H1 (cell line): ENCODE measurements at regions not wholly inside any gene's neighbourhood (a gene's known extent, or its start where the extent isn't known, plus 50 kb on each side); places are given as distances from the start of the nearest gene placed in this dataset.

Experiments used
- CEBPB ChIP-seq: IDR thresholded peaks from 2 replicates; pipeline ENCODE4 v1.6.1; 2012; ENCODE audit warnings: low read depth, low read length
- HDAC6 ChIP-seq: IDR thresholded peaks from one replicate; pipeline ENCODE4 v1.7.1; 2012; ENCODE audit warnings: low read depth, mild to moderate bottlenecking, inconsistent platforms, low read length, moderate library complexity
- MAFK ChIP-seq: IDR thresholded peaks from 2 replicates; pipeline ENCODE4 v1.6.1; 2012; ENCODE audit warnings: low read depth, mild to moderate bottlenecking, improper control_type of control experiment, low read length
- POLR2AphosphoS5 ChIP-seq: IDR thresholded peaks from 2 replicates; pipeline ENCODE4 v1.6.1; 2011; ENCODE audit warnings: low read depth, low read length
- TF ChIP-seq, protein P1 (sequence below): IDR thresholded peaks from 2 replicates; pipeline ENCODE4 v1.6.1; 2011; ENCODE audit warnings: low read depth, mild to moderate bottlenecking, low read length; ENCODE audit not compliant: insufficient read depth
- TF ChIP-seq, protein P2 (sequence below), 3 experiments: IDR thresholded peaks; 1 replicate in 2 of 3; 2 replicates in 1 of 3; pipeline versions ENCODE4 v1.5.1 to v1.6.1; 2011; ENCODE audit warnings: low read length in 3 of 3, mild to moderate bottlenecking in 3 of 3, inconsistent platforms in 2 of 3, low read depth in 1 of 3, moderate library complexity in 1 of 3; ENCODE audit not compliant: insufficient read depth in 1 of 3; ENCODE audit errors: control extremely low read depth in 1 of 3
- TF ChIP-seq, protein P3 (sequence below): IDR thresholded peaks from 2 replicates; pipeline ENCODE4 v1.6.1; 2011; ENCODE audit warnings: low read length, improper control_type of control experiment

DNA sequence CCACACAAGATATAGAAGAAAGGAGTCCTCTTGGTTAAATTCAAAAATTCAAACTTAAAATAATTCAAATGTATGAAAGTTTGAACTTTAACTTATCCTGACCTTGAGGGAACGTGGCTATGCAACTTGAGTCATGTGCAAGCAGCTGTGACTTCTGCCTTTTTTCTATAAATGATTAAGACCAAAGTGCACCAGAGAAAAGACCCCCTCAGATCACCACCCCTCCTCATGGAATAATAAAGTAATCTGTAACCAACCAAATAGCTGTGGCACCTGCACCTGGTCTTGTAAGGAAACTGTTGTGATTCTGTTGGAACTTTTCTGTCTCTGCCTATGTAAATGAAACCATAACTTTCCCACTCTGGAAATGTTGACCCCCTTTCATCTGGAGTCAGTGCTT, 141.1 kb upstream of the GGTLC1 start:
- TF ChIP-seq, protein P1, sequence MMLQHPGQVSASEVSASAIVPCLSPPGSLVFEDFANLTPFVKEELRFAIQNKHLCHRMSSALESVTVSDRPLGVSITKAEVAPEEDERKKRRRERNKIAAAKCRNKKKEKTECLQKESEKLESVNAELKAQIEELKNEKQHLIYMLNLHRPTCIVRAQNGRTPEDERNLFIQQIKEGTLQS = no peak
- TF ChIP-seq POLR2AphosphoS5 (no peak), CEBPB (no peak), MAFK (no peak), HDAC6 (no peak)
- TF ChIP-seq, protein P2, sequence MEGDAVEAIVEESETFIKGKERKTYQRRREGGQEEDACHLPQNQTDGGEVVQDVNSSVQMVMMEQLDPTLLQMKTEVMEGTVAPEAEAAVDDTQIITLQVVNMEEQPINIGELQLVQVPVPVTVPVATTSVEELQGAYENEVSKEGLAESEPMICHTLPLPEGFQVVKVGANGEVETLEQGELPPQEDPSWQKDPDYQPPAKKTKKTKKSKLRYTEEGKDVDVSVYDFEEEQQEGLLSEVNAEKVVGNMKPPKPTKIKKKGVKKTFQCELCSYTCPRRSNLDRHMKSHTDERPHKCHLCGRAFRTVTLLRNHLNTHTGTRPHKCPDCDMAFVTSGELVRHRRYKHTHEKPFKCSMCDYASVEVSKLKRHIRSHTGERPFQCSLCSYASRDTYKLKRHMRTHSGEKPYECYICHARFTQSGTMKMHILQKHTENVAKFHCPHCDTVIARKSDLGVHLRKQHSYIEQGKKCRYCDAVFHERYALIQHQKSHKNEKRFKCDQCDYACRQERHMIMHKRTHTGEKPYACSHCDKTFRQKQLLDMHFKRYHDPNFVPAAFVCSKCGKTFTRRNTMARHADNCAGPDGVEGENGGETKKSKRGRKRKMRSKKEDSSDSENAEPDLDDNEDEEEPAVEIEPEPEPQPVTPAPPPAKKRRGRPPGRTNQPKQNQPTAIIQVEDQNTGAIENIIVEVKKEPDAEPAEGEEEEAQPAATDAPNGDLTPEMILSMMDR (IDR thresholded peaks at IDR 0.05; ENCODE audit: control extremely low read depth in 1 of 3, insufficient read depth in 1 of 3, low read depth in 1 of 3, low read length in 3 of 3) = no peak
- TF ChIP-seq, protein P3, sequence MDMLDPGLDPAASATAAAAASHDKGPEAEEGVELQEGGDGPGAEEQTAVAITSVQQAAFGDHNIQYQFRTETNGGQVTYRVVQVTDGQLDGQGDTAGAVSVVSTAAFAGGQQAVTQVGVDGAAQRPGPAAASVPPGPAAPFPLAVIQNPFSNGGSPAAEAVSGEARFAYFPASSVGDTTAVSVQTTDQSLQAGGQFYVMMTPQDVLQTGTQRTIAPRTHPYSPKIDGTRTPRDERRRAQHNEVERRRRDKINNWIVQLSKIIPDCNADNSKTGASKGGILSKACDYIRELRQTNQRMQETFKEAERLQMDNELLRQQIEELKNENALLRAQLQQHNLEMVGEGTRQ = no peak
